Effector memory CD8-positive, alpha-beta T cell (primary cell): ENCODE measurements at regions not wholly inside any gene's neighbourhood (a gene's known extent, or its start where the extent isn't known, plus 50 kb on each side); places are given as distances from the start of the nearest gene placed in this dataset.
"Not testable (repeated sequence)": the region's sequence is repeated elsewhere in the genome, so short reads cannot be mapped to it uniquely, and the experiment has no call there.

ENCODE experiments used
- ATAC-seq: fragments of 150-1000 bp; cut with Tn5 transposase; replicated peaks from 2 replicates; pipeline ENCODE4 v1.10.0; 2021; ENCODE audit warnings: mild to moderate bottlenecking, moderate library complexity
- DNase-seq, 3 experiments: peaks; one replicate each; pipeline ENCODE4 v3.0.0; 2021
- H3K27ac Mint-ChIP-seq, 2 donors: one replicate each; pipeline ENCODE4 v1.8.0; 2022; ENCODE audit warnings: mild to moderate bottlenecking in 2 of 2, mixed read lengths in 2 of 2, moderate library complexity in 2 of 2
- H3K27me3 Mint-ChIP-seq, 2 donors: one replicate each; pipeline ENCODE4 v1.8.0; 2022; ENCODE audit warnings: mixed read lengths in 2 of 2
- H3K36me3 Mint-ChIP-seq: one replicate; pipeline ENCODE4 v1.8.0; 2022; ENCODE audit warnings: mild to moderate bottlenecking, moderate library complexity, mixed read lengths; ENCODE audit not compliant: insufficient read depth
- H3K4me1 Mint-ChIP-seq, 2 donors: one replicate each; pipeline ENCODE4 v1.8.0; 2022; ENCODE audit warnings: low read depth in 2 of 2, mixed read lengths in 2 of 2
- H3K4me3 Mint-ChIP-seq, 2 donors: one replicate each; pipeline ENCODE4 v1.8.0; 2022; ENCODE audit warnings: mild to moderate bottlenecking in 2 of 2, mixed read lengths in 2 of 2, moderate library complexity in 2 of 2
- H3K9me3 Mint-ChIP-seq, 2 donors: one replicate each; pipeline ENCODE4 v1.8.0; 2022; ENCODE audit warnings: mixed read lengths in 2 of 2

GRCh38 chr9:38328765-38329164 is 63.7 kb upstream of the ALDH1B1 start:
- Mint-ChIP-seq H3K4me3 (no peak overlapping the region), H3K9me3 (no peaks in the 10 kb centered on the region), H3K27ac (no peak overlapping the region), H3K27me3 (peaks cover 0 to 17% of the 10 kb centered on the region in 2 donors), H3K36me3 (peaks cover 3% of the 10 kb centered on the region), H3K4me1 (no peaks in the 10 kb centered on the region)
- DNase-seq (no peak), ATAC-seq (no peak)

DNA sequence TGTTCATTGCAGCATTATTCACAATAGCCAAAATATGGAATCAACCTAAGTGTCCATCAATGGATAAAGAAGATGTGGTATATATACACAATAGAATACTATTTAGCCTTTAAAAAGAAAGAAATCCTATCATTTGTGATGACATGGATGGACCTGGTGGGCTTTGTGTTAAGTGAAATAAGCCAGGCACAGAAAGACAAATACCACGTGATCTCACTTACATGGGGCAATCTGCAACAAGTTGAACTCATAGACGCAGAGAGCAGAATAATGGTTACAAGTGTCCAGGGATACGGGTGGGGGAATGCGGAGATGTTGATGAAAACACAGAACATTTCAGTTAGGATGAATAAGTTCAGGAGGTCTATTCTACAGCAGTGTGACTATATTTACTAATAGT is 66.4 kb upstream of the ALDH1B1 start:
- ATAC-seq (no peak), DNase-seq (no peak)
- Mint-ChIP-seq H3K4me1 (no peaks in the 10 kb centered on the region), H3K27ac (no peak overlapping the region), H3K36me3 (peaks cover 3% of the 10 kb centered on the region), H3K4me3 (no peak overlapping the region), H3K27me3 (peaks cover 0 to 17% of the 10 kb centered on the region in 2 donors), H3K9me3 (no peaks in the 10 kb centered on the region)

DNA sequence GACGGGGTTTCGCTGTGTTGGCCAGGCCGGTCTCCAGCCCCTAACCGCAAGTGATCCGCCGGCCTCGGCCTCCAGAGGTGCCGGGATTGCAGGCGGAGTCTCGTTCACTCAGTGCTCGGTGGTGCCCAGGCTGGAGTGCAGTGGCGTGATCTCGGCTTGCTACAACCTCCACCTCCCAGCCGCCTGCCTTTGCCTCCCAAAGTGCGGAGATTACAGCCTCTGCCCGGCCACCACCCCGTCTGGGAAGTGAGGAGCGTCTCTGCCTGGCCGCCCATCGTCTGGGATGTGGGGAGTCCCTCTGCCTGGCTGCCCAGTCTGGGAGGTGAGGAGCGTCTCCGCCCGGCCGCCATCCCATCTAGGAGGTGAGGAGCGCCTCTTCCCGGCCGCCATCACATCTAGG is 68.3 kb upstream of the ALDH1B1 start:
- H3K4me1 Mint-ChIP-seq, H3K27ac Mint-ChIP-seq, H3K36me3 Mint-ChIP-seq, DNase-seq, ATAC-seq, H3K4me3 Mint-ChIP-seq, H3K9me3 Mint-ChIP-seq: not testable (repeated sequence)
- H3K27me3 Mint-ChIP-seq = peaks cover 0 to 23% of the 10 kb centered on the region in 2 donors

DNA sequence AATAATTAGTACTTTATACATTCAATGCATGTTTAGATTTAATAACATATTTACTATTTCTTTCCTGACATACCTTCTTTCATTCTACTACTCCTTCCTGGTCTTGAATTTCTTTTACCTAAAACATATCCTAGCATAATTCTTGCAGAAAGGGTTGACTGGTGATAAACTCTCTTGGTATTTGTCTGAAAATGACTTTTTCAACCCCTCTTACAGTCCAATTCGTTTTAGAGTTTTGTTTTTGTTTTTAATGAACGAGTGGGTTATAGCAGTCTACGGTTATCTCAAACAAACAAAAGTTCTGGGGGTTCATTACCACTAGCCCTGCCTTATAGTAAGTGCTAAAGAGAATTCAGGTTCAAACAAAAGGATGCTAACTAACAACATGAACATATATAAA is 69.6 kb upstream of the ALDH1B1 start:
- DNase-seq (no peak), ATAC-seq (no peak)
- peaks cover 0 to 19% of the 10 kb centered on the region in 2 donors for H3K27me3 Mint-ChIP-seq
- H3K9me3 Mint-ChIP-seq = no peaks in the 10 kb centered on the region
- no peak overlapping the region for H3K27ac Mint-ChIP-seq
- no peaks in the 10 kb centered on the region for H3K36me3 Mint-ChIP-seq
- H3K4me1 Mint-ChIP-seq = no peaks in the 10 kb centered on the region
- no peak overlapping the region for H3K4me3 Mint-ChIP-seq

DNA sequence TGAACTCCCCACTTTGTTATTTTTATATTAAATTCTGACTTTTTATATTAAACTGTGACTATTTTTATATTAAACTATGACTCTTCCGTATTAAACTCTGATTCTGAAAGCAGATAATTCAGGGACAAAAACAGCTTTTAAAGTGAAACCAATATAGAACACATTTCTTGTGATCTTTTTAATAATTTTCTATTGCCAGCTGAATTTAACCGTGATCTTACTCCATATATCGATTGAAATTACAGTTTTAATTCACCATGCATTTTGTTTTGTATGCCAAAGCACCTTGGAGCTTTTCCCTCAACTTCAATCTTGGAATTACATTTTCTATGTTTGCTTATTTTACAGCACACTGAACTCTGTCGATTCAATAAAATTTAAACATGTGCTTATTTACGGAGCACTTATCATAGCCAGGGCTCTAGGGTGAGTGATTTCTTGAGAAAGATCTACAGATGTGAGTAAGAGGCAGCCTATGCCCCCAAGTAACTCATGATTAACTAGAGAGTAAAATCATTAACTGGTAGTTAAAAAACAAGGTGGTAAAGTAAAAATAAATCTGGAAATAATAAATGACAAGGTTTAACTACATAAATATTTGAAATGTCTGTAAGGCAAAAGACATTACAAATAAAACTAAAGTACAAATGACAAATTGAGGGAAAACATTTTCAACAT is 72.9 kb upstream of the ALDH1B1 start:
- no peak for ATAC-seq
- no peaks in the 10 kb centered on the region for H3K4me1 Mint-ChIP-seq
- H3K27me3 Mint-ChIP-seq = peaks cover 21 to 22% of the 10 kb centered on the region in 2 donors
- H3K36me3 Mint-ChIP-seq = no peaks in the 10 kb centered on the region
- no peaks in the 10 kb centered on the region for H3K9me3 Mint-ChIP-seq
- no peak overlapping the region for H3K27ac Mint-ChIP-seq
- DNase-seq = no peak
- H3K4me3 Mint-ChIP-seq = no peak overlapping the region

DNA sequence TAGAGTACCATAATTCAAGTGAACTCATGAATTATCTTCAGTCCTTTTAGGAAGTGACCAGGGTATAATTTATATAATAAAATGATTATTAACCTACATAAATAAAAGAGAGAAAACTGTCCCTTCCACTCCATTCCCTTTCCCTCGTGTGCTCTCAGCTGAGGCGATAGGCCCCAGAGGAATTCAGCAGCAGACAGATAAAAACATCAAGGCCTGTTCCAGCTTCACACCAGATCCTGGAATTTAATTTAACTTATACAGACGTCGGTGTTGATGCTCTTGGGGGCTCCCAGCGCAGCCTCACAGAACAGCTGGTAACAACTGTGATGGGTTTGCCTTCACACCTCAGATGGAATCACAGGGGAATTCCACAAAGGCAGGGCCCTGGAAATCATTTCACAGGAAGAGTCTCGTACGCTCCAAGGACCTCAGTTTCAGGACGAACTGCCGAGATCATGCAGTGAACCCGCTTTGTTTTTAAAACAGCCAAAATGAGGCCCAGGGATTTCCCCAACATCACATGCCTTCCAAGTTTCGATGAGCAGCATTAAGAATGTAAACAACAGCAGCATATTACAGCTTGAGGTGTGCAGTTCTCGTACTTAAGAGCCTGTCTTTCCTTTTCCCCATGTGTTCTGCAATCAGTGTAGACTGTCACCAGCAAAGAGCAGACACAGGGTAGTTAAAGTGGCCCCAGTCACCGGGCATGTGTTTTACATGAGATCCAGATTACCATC is 73.6 kb upstream of the ALDH1B1 start:
- no peaks in the 10 kb centered on the region for H3K9me3 Mint-ChIP-seq
- no peaks in the 10 kb centered on the region for H3K36me3 Mint-ChIP-seq
- no peak overlapping the region for H3K27ac Mint-ChIP-seq
- H3K4me3 Mint-ChIP-seq = no peak overlapping the region
- DNase-seq = no peak
- no peaks in the 10 kb centered on the region for H3K4me1 Mint-ChIP-seq
- peaks cover 28 to 29% of the 10 kb centered on the region in 2 donors for H3K27me3 Mint-ChIP-seq
- no peak for ATAC-seq

DNA sequence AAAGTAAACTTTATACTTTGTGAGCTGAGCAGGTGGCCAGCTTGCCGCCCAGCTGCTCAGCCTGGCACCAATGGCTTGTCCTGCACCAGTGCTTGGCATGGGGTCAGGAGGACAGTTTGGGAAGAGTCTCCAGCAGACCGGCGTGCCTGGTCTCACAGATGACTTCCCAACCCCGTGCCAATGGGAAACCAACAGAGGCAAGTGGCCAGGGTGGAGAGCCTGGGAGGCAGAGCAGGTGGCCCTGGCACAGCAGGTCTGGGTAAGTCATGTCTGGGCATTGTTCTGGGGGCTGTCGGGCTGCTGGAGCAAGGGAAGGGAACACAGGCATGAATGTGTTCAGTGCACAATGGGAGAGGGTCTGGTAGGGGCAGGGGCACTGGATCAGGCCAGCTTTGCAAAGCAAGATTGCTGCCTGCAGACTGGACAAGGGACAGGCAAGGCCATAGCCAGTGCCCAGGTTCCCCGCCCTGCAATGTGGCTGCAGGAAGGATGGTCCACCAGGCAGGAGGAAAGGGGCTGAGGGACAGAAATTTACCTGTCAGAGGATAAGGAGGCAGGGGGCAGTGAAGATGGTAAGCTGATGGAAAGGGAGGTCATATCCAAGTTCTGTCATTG is 76.2 kb upstream of the ALDH1B1 start:
- DNase-seq (no peak), ATAC-seq (no peak)
- no peaks in the 10 kb centered on the region for H3K9me3 Mint-ChIP-seq
- no peak overlapping the region for H3K4me3 Mint-ChIP-seq
- H3K4me1 Mint-ChIP-seq = peaks cover 0 to 2% of the 10 kb centered on the region in 2 donors
- peaks cover 47 to 53% of the 10 kb centered on the region in 2 donors for H3K27me3 Mint-ChIP-seq
- no peak overlapping the region for H3K27ac Mint-ChIP-seq
- H3K36me3 Mint-ChIP-seq = peaks cover 4% of the 10 kb centered on the region

GRCh38 chr9:38315085-38315595 is 77.4 kb upstream of the ALDH1B1 start:
- Mint-ChIP-seq H3K4me3 (no peak overlapping the region), H3K9me3 (no peaks in the 10 kb centered on the region), H3K36me3 (peaks cover 4% of the 10 kb centered on the region), H3K27ac (no peak overlapping the region), H3K4me1 (peaks cover 0 to 2% of the 10 kb centered on the region in 2 donors), H3K27me3 (peaks cover 57 to 65% of the 10 kb centered on the region in 2 donors)
- DNase-seq (no peak), ATAC-seq (no peak)

DNA sequence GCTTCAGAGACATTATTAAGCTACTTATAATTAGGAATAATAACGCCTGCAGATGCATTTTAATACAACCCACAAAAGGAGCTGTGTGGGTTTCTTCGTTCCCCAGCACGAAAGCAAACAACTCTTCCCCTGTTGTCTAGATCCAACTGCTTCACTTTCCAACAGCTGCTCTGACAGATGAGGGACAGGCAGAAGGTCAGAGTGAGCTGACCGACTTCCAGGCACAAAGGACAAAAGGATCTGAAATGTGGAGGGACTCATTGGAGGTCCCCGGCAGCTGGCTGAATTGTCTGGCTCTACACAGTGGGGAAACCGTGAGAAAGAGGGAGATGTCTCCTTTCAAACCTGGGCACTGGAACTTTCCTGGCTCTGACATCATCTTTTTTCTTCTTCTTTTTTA is 79.1 kb upstream of the ALDH1B1 start:
- Mint-ChIP-seq H3K4me1 (peaks cover 0 to 2% of the 10 kb centered on the region in 2 donors), H3K4me3 (no peak overlapping the region), H3K27ac (no peak overlapping the region), H3K36me3 (peaks cover 4% of the 10 kb centered on the region), H3K27me3 (peaks cover 67 to 82% of the 10 kb centered on the region in 2 donors), H3K9me3 (no peaks in the 10 kb centered on the region)
- no peak for DNase-seq
- ATAC-seq = no peak

DNA sequence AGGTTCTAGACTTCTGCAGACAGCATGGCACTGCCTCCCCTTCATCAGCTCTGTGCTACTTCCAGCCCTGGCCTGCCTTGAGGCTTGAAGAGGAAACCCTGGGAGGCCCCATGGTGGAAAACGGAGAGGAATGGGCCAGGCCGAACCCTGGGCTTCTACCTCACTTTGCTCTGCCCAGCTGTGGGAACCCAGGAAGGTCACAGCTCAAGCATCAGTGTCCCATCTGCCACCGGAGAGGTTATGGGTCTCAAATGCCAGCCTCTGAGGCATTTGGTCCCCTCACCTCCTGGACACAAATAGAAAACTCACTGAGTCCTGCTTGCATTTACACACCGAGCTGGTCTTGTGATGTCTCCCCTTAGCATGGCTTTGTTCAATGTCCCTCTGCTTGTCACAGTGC is 80.1 kb upstream of the ALDH1B1 start:
- H3K4me1 Mint-ChIP-seq = peaks cover 0 to 2% of the 10 kb centered on the region in 2 donors
- DNase-seq (no peak), ATAC-seq (no peak)
- peaks cover 67 to 84% of the 10 kb centered on the region in 2 donors for H3K27me3 Mint-ChIP-seq
- no peak overlapping the region for H3K27ac Mint-ChIP-seq
- no peaks in the 10 kb centered on the region for H3K9me3 Mint-ChIP-seq
- H3K4me3 Mint-ChIP-seq = no peak overlapping the region
- H3K36me3 Mint-ChIP-seq = peaks cover 4% of the 10 kb centered on the region

GRCh38 chr9:38311382-38312270 is 80.9 kb upstream of the ALDH1B1 start:
- H3K4me3 Mint-ChIP-seq = no peak overlapping the region
- ATAC-seq (no peak), DNase-seq (no peak)
- H3K4me1 Mint-ChIP-seq = peaks cover 0 to 2% of the 10 kb centered on the region in 2 donors
- H3K27me3 Mint-ChIP-seq = peaks cover 67 to 82% of the 10 kb centered on the region in 2 donors
- H3K36me3 Mint-ChIP-seq = peaks cover 4% of the 10 kb centered on the region
- no peaks in the 10 kb centered on the region for H3K9me3 Mint-ChIP-seq
- H3K27ac Mint-ChIP-seq = no peak overlapping the region

- Mint-ChIP-seq H3K27ac (no peak overlapping the region), H3K36me3 (peaks cover 4% of the 10 kb centered on the region), H3K9me3 (no peaks in the 10 kb centered on the region), H3K4me1 (peaks cover 0 to 2% of the 10 kb centered on the region in 2 donors), H3K4me3 (no peak overlapping the region), H3K27me3 (peaks cover 52 to 61% of the 10 kb centered on the region in 2 donors)
- DNase-seq = no peak
- no peak for ATAC-seq
Measured at GRCh38 chr9:38309324-38310195, 82.9 kb upstream of the ALDH1B1 start.
